ENCODE measurements at regions not wholly inside any gene's neighbourhood (a gene's known extent, or its start where the extent isn't known, plus 50 kb on each side); places are given as distances from the start of the nearest gene placed in this dataset.

- no peak for TF ChIP-seq CTCF (conservative IDR thresholded peaks at IDR 0.05; ENCODE audit: low read length)
- no peak for TF ChIP-seq EZH2phosphoT487 (IDR thresholded peaks at IDR 0.05; ENCODE audit: borderline replicate concordance)
These were observed 380.3 kb upstream of the TBX3 start for GRCh38 chr12:115064296-115064695.

Data from Loucy (cell line).